Fibroblast of lung (primary cell): ENCODE measurements at regions not wholly inside any gene's neighbourhood (a gene's known extent, or its start where the extent isn't known, plus 50 kb on each side); places are given as distances from the start of the nearest gene placed in this dataset.

ENCODE experiments used
- DNase-seq, 2 donors: peaks; one replicate each; pipeline versions ENCODE4 v3.0.0 to v3.0.0-alpha.2; 2010; ENCODE audit warnings: low read depth in 2 of 2
- H2AFZ ChIP-seq: 2 replicates; pipeline ENCODE4 v1.5.1; 2012; ENCODE audit warnings: low read length, control low read depth, inconsistent platforms
- H3K27ac ChIP-seq: 2 replicates; pipeline ENCODE4 v1.5.1; 2011; ENCODE audit warnings: low read length, control low read depth; ENCODE audit not compliant: insufficient read depth
- H3K27me3 ChIP-seq: 2 replicates; pipeline ENCODE4 v1.5.1; 2011; ENCODE audit warnings: mild to moderate bottlenecking, low read length; ENCODE audit not compliant: control insufficient read depth, insufficient read depth
- H3K36me3 ChIP-seq: 2 replicates; pipeline ENCODE4 v1.5.1; 2011; ENCODE audit warnings: low read length; ENCODE audit not compliant: control insufficient read depth, insufficient read depth
- H3K4me1 ChIP-seq: 2 replicates; pipeline ENCODE4 v1.5.1; 2011; ENCODE audit warnings: low read length; ENCODE audit not compliant: control insufficient read depth, insufficient read depth; ENCODE audit errors: extremely low read depth
- H3K4me2 ChIP-seq: 2 replicates; pipeline ENCODE4 v1.5.1; 2011; ENCODE audit warnings: low read length, control low read depth; ENCODE audit not compliant: insufficient read depth; ENCODE audit errors: extremely low read depth
- H3K4me3 ChIP-seq, 4 experiments: fragments of 200-600 bp in 1 of 4; sonication (generic) in 1 of 4; replicated peaks in 1 of 4; 2 replicates each; pipeline ENCODE4 v1.5.1; 2011 to 2016; ENCODE audit warnings: low read length in 4 of 4, low read depth in 3 of 4, mild to moderate bottlenecking in 3 of 4, control low read depth in 2 of 4, inconsistent platforms in 1 of 4, mixed read lengths in 1 of 4; ENCODE audit not compliant: insufficient read depth in 1 of 4; ENCODE audit errors: control extremely low read depth in 1 of 4
- H3K79me2 ChIP-seq: 2 replicates; pipeline ENCODE4 v1.5.1; 2012; ENCODE audit warnings: mild to moderate bottlenecking, low read length, inconsistent platforms; ENCODE audit not compliant: control insufficient read depth, insufficient read depth
- H3K9ac ChIP-seq: 2 replicates; pipeline ENCODE4 v1.5.1; 2011; ENCODE audit warnings: mild to moderate bottlenecking, low read length, control low read depth; ENCODE audit not compliant: insufficient read depth
- H3K9me3 ChIP-seq: 2 replicates; pipeline ENCODE4 v1.5.1; 2012; ENCODE audit warnings: low read depth, low read length; ENCODE audit not compliant: control insufficient read depth, insufficient read depth
- H4K20me1 ChIP-seq: 2 replicates; pipeline ENCODE4 v1.5.1; 2011; ENCODE audit warnings: low read length; ENCODE audit not compliant: control insufficient read depth, insufficient read depth; ENCODE audit errors: extremely low read depth
- EZH2 ChIP-seq: IDR thresholded peaks from 2 replicates; pipeline ENCODE4 v1.5.1; 2012; ENCODE audit warnings: low read length, control low read depth, mild to moderate bottlenecking; ENCODE audit errors: missing control alignments
- TF ChIP-seq, protein P1 (sequence below), 2 donors: IDR thresholded peaks in 1 of 2; conservative IDR thresholded peaks in 1 of 2; 1 replicate in 1 of 2; 2 replicates in 1 of 2; pipeline ENCODE4 v1.5.1; 2011 to 2012; ENCODE audit warnings: low read length in 2 of 2, control low read depth in 1 of 2, inconsistent platforms in 1 of 2, low read depth in 1 of 2, mild to moderate bottlenecking in 1 of 2

- Histone ChIP-seq H3K36me3 (no peaks in the 10 kb centered on the region), H3K4me2 (no peak overlapping the region), H3K9me3 (no peaks in the 10 kb centered on the region), H3K79me2 (no peaks in the 10 kb centered on the region), H3K4me1 (peaks cover 11% of the 10 kb centered on the region), H3K9ac (no peak overlapping the region), H3K4me3 (no peak overlapping the region), H3K27me3 (no peaks in the 10 kb centered on the region), H3K27ac (no peak overlapping the region), H4K20me1 (no peaks in the 10 kb centered on the region), H2AFZ (no peak overlapping the region)
- TF ChIP-seq, protein P1, sequence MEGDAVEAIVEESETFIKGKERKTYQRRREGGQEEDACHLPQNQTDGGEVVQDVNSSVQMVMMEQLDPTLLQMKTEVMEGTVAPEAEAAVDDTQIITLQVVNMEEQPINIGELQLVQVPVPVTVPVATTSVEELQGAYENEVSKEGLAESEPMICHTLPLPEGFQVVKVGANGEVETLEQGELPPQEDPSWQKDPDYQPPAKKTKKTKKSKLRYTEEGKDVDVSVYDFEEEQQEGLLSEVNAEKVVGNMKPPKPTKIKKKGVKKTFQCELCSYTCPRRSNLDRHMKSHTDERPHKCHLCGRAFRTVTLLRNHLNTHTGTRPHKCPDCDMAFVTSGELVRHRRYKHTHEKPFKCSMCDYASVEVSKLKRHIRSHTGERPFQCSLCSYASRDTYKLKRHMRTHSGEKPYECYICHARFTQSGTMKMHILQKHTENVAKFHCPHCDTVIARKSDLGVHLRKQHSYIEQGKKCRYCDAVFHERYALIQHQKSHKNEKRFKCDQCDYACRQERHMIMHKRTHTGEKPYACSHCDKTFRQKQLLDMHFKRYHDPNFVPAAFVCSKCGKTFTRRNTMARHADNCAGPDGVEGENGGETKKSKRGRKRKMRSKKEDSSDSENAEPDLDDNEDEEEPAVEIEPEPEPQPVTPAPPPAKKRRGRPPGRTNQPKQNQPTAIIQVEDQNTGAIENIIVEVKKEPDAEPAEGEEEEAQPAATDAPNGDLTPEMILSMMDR (conservative IDR thresholded peaks at IDR 0.05 in 1 of 2, IDR thresholded peaks at IDR 0.05 in 1 of 2; ENCODE audit: low read depth in 1 of 2, low read length in 2 of 2) = no peak
- no peak for TF ChIP-seq EZH2
- DNase-seq = peak; percentile 54 to 91
Measured at GRCh38 chr7:106418526-106418925, 133.7 kb upstream of the NAMPT start.

GRCh38 chr7:106418094-106418493 lies 133.3 kb upstream of the NAMPT start:
- H4K20me1 ChIP-seq = no peaks in the 10 kb centered on the region
- no peak overlapping the region for H3K4me3 ChIP-seq
- H3K36me3 ChIP-seq = no peaks in the 10 kb centered on the region
- H3K27ac ChIP-seq = no peak overlapping the region
- peaks cover 11% of the 10 kb centered on the region for H3K4me1 ChIP-seq
- no peak for TF ChIP-seq EZH2
- TF ChIP-seq, protein P1 (conservative IDR thresholded peaks at IDR 0.05 in 1 of 2, IDR thresholded peaks at IDR 0.05 in 1 of 2; ENCODE audit: low read depth in 1 of 2, low read length in 2 of 2) = no peak
- H3K4me2 ChIP-seq = no peak overlapping the region
- no peaks in the 10 kb centered on the region for H3K79me2 ChIP-seq
- no peaks in the 10 kb centered on the region for H3K9me3 ChIP-seq
- DNase-seq = peak in 1 of 2 donors; percentile 85
- H3K27me3 ChIP-seq = no peaks in the 10 kb centered on the region
- no peak overlapping the region for H2AFZ ChIP-seq
- no peak overlapping the region for H3K9ac ChIP-seq

DNA sequence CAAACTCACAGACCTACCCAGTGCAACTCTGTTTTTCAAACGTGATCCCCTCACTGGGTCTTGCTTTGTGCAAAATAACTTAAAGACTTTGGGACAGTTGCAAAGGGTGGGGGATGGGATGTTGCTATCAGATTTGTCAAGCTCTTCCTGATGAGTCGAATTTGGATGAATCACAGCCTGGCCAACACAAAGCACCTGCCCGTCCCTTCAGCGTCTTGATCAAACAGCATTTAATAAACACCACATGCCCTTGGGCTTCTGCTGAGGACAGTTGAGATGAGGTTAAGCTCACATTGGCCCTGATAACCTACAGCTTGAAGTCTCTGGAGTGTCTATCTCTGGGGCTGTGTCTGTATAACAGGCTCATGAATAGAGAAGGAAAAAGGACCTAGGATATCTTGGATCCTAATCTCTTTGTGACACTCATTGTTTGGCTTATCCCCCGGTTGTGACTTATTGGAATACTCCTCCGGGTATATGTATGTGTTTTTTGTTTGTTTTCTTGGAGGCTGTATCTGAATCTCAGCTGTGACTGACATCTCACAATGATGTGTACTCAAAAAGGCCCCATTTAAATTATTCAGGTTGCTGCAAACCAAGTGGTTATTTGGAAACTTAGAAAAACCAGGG lies 132.6 kb upstream of the NAMPT start:
- Histone ChIP-seq H3K27me3 (no peaks in the 10 kb centered on the region), H2AFZ (no peak overlapping the region), H3K79me2 (no peaks in the 10 kb centered on the region), H4K20me1 (no peaks in the 10 kb centered on the region), H3K9me3 (no peaks in the 10 kb centered on the region), H3K36me3 (no peaks in the 10 kb centered on the region), H3K27ac (no peak overlapping the region), H3K4me2 (no peak overlapping the region), H3K4me3 (no peak overlapping the region), H3K9ac (no peak overlapping the region), H3K4me1 (peaks cover 11% of the 10 kb centered on the region)
- no peak for DNase-seq
- TF ChIP-seq EZH2 = no peak
- TF ChIP-seq, protein P1 (conservative IDR thresholded peaks at IDR 0.05 in 1 of 2, IDR thresholded peaks at IDR 0.05 in 1 of 2; ENCODE audit: low read depth in 1 of 2, low read length in 2 of 2) = no peak
